Keratinocyte (primary cell): ENCODE measurements at regions not wholly inside any gene's neighbourhood (a gene's known extent, or its start where the extent isn't known, plus 50 kb on each side); places are given as distances from the start of the nearest gene placed in this dataset.

Experiments
- CTCF ChIP-seq, 3 experiments: IDR thresholded peaks in 1 of 3; conservative IDR thresholded peaks in 1 of 3; optimal IDR thresholded peaks in 1 of 3; 2 replicates in 2 of 3; 3 replicates in 1 of 3; pipeline versions ENCODE3 to v1.5.1; 2011; ENCODE audit warnings: low read length in 3 of 3, mild to moderate bottlenecking in 3 of 3, moderate library complexity in 2 of 3, control low read depth in 1 of 3, inconsistent platforms in 1 of 3; ENCODE audit not compliant: insufficient read depth in 2 of 3; ENCODE audit errors: extremely low read depth in 1 of 3
- EZH2 ChIP-seq: IDR thresholded peaks from one replicate; pipeline ENCODE4 v1.6.1; 2012; ENCODE audit warnings: inconsistent platforms, mild to moderate bottlenecking, low read length, moderate library complexity

- no peak for TF ChIP-seq CTCF (optimal IDR thresholded peaks at IDR 0.05 in 1 of 3, IDR thresholded peaks at IDR 0.05 in 1 of 3, conservative IDR thresholded peaks at IDR 0.05 in 1 of 3; ENCODE audit: extremely low read depth in 1 of 3, insufficient read depth in 2 of 3, low read length in 3 of 3)
- TF ChIP-seq EZH2, result no peak
Measured at GRCh38 chr16:22652463-22652845, 141.8 kb downstream of the NPIPB5 start.
